Kasumi-1 (cell line): ENCODE measurements at regions not wholly inside any gene's neighbourhood (a gene's known extent, or its start where the extent isn't known, plus 50 kb on each side); places are given as distances from the start of the nearest gene placed in this dataset.

Experiments used
- DNase-seq, 2 experiments: peaks; one replicate each; lab custom pipeline; 2025; lab: John Stamatoyannopoulos, UW

- DNase-seq, result no peak
Observed at GRCh38 chr4:119823891-119824290, 195.3 kb upstream of the PDE5A start.

- no peak for DNase-seq
Observed at GRCh38 chr4:119823045-119823444, 194.4 kb upstream of the PDE5A start.

GRCh38 chr4:119816473-119816872 is 187.9 kb upstream of the PDE5A start:
- DNase-seq, result no peak

- no peak for DNase-seq
Observed at GRCh38 chr4:119810001-119810400, 181.4 kb upstream of the PDE5A start.

- DNase-seq, result no peak
Observed at GRCh38 chr4:119804404-119804803, 175.8 kb upstream of the PDE5A start.

GRCh38 chr4:119797238-119797894 is 168.8 kb upstream of the PDE5A start:
- no peak for DNase-seq

GRCh38 chr4:119795986-119796578 is 167.5 kb upstream of the PDE5A start:
- DNase-seq, result no peak

GRCh38 chr4:119794681-119795080 is 166.1 kb upstream of the PDE5A start:
- no peak for DNase-seq

- no peak for DNase-seq
Observed at GRCh38 chr4:119794113-119794512, 165.5 kb upstream of the PDE5A start.

- no peak for DNase-seq
Observed at GRCh38 chr4:119788349-119789266, 160.0 kb upstream of the PDE5A start.

- no peak for DNase-seq
Observed at GRCh38 chr4:119785963-119786362, 157.4 kb upstream of the PDE5A start.

- DNase-seq, result no peak
Observed at GRCh38 chr4:119783189-119783983, 154.8 kb upstream of the PDE5A start.

GRCh38 chr4:119781044-119781443 is 152.4 kb upstream of the PDE5A start:
- no peak for DNase-seq

GRCh38 chr4:119774840-119775239 is 146.2 kb upstream of the PDE5A start:
- no peak for DNase-seq

GRCh38 chr4:119765951-119766350 is 137.3 kb upstream of the PDE5A start:
- DNase-seq, result no peak

GRCh38 chr4:119765469-119765868 is 136.9 kb upstream of the PDE5A start:
- no peak for DNase-seq

- DNase-seq, result no peak
Observed at GRCh38 chr4:119763386-119763785, 134.8 kb upstream of the PDE5A start.

GRCh38 chr4:119755599-119755998 is 127.0 kb upstream of the PDE5A start:
- no peak for DNase-seq

GRCh38 chr4:119752936-119753335 is 124.3 kb upstream of the PDE5A start:
- DNase-seq, result no peak

GRCh38 chr4:119750771-119751170 is 122.2 kb upstream of the PDE5A start:
- no peak for DNase-seq

- DNase-seq, result no peak
Observed at GRCh38 chr4:119750048-119750447, 121.4 kb upstream of the PDE5A start.

GRCh38 chr4:119748853-119749252 is 120.2 kb upstream of the PDE5A start:
- no peak for DNase-seq
